SK-N-SH treated with all-trans-retinoic acid at 6 μM for 48 hours (cell line): ENCODE measurements at regions not wholly inside any gene's neighbourhood (a gene's known extent, or its start where the extent isn't known, plus 50 kb on each side); places are given as distances from the start of the nearest gene placed in this dataset.

Experiments
- ATAC-seq: fragments of 200-7000 bp; cut with Tn5 transposase; 3 replicates; pipeline ENCODE4 v1.9.1; 2020; ENCODE audit warnings: mild to moderate bottlenecking, moderate library complexity
- ARNTL ChIP-seq: fragments of 450-650 bp; formaldehyde crosslinking; IDR thresholded peaks from 2 replicates; pipeline ENCODE4 v1.5.0; 2020; ENCODE audit warnings: low read depth, mild to moderate bottlenecking, moderate library complexity, borderline replicate concordance
- BACH2 ChIP-seq: fragments of 250-450 bp; sonication (Bioruptor Pico); IDR thresholded peaks from 2 replicates; pipeline ENCODE4 v1.9.0; 2021; ENCODE audit warnings: mild to moderate bottlenecking, borderline replicate concordance
- CSDC2 ChIP-seq: fragments of 250-450 bp; sonication (Bioruptor Pico); IDR thresholded peaks from 2 replicates; pipeline ENCODE4 v1.5.0; 2020; ENCODE audit warnings: mild to moderate bottlenecking, moderate library complexity
- ESRRG ChIP-seq: fragments of 250-450 bp; sonication (Bioruptor Pico); IDR thresholded peaks from 2 replicates; pipeline ENCODE4 v1.6.1; 2021; ENCODE audit warnings: mild to moderate bottlenecking
- GLIS3 ChIP-seq: fragments of 250-450 bp; sonication (Bioruptor Pico); IDR thresholded peaks from 2 replicates; pipeline ENCODE4 v1.5.0; 2020; ENCODE audit warnings: mild to moderate bottlenecking, moderate library complexity
- ISL1 ChIP-seq: fragments of 250-450 bp; sonication (Bioruptor Pico); IDR thresholded peaks from 2 replicates; pipeline ENCODE4 v2.1.2; 2022; ENCODE audit warnings: mild to moderate bottlenecking, moderate library complexity
- OSR1 ChIP-seq: fragments of 250-450 bp; sonication (Bioruptor Pico); IDR thresholded peaks from 2 replicates; pipeline ENCODE4 v1.8.0; 2022; ENCODE audit warnings: moderate library complexity, mild to moderate bottlenecking, inconsistent platforms
- PPARA ChIP-seq: fragments of 250-450 bp; sonication (Bioruptor Pico); IDR thresholded peaks from 2 replicates; pipeline ENCODE4 v1.5.0; 2020; ENCODE audit warnings: mild to moderate bottlenecking, borderline replicate concordance
- RARB ChIP-seq: fragments of 250-450 bp; sonication (Bioruptor Pico); IDR thresholded peaks from 2 replicates; pipeline ENCODE4 v1.8.0; 2021; ENCODE audit warnings: mild to moderate bottlenecking, moderate library complexity
- SNAI2 ChIP-seq: fragments of 250-450 bp; sonication (Bioruptor Pico); IDR thresholded peaks from 2 replicates; pipeline ENCODE4 v1.5.0; 2020; ENCODE audit warnings: mild to moderate bottlenecking, moderate library complexity
- TOX ChIP-seq: fragments of 250-450 bp; sonication (Bioruptor Pico); IDR thresholded peaks from 2 replicates; pipeline ENCODE4 v1.8.0; 2021; ENCODE audit warnings: mild to moderate bottlenecking, moderate library complexity, borderline replicate concordance
- ZC3H10 ChIP-seq: fragments of 250-450 bp; sonication (Bioruptor Pico); IDR thresholded peaks from 2 replicates; pipeline ENCODE4 v1.5.1; 2021; ENCODE audit warnings: mild to moderate bottlenecking, moderate library complexity
- ZFP30 ChIP-seq: fragments of 450-650 bp; formaldehyde crosslinking; IDR thresholded peaks from 2 replicates; pipeline ENCODE4 v1.5.0; 2022; ENCODE audit warnings: mild to moderate bottlenecking, moderate library complexity
- ZNF70 ChIP-seq: fragments of 450-650 bp; formaldehyde crosslinking; IDR thresholded peaks from 2 replicates; pipeline ENCODE4 v1.5.0; 2020; ENCODE audit warnings: mild to moderate bottlenecking, moderate library complexity
- ZNF8 ChIP-seq: fragments of 450-650 bp; formaldehyde crosslinking; IDR thresholded peaks from 2 replicates; pipeline ENCODE4 v1.5.0; 2020; ENCODE audit warnings: mild to moderate bottlenecking, moderate library complexity
- TF ChIP-seq, protein P1 (sequence below): fragments of 250-450 bp; sonication (Bioruptor Pico); IDR thresholded peaks from 2 replicates; pipeline ENCODE4 v1.5.1; 2020; ENCODE audit warnings: low read depth, mild to moderate bottlenecking, moderate library complexity
- TF ChIP-seq, protein P2 (sequence below): fragments of 250-450 bp; sonication (Bioruptor Pico); IDR thresholded peaks from 2 replicates; pipeline ENCODE4 v1.8.0; 2020; ENCODE audit warnings: mild to moderate bottlenecking, moderate library complexity, borderline replicate concordance
- TF ChIP-seq, protein P3 (sequence below): fragments of 250-450 bp; sonication (Bioruptor Pico); IDR thresholded peaks from 2 replicates; pipeline ENCODE4 v1.5.0; 2020; ENCODE audit warnings: mild to moderate bottlenecking, moderate library complexity
- TF ChIP-seq, protein P4 (sequence below): fragments of 250-450 bp; sonication (Bioruptor Pico); IDR thresholded peaks from 2 replicates; pipeline ENCODE4 v1.8.0; 2021; ENCODE audit warnings: low read depth, mild to moderate bottlenecking, moderate library complexity, borderline replicate concordance
- TF ChIP-seq, protein P5 (sequence below): fragments of 250-450 bp; sonication (Bioruptor Pico); IDR thresholded peaks from 2 replicates; pipeline ENCODE4 v1.5.1; 2021; ENCODE audit warnings: mild to moderate bottlenecking, moderate library complexity

DNA sequence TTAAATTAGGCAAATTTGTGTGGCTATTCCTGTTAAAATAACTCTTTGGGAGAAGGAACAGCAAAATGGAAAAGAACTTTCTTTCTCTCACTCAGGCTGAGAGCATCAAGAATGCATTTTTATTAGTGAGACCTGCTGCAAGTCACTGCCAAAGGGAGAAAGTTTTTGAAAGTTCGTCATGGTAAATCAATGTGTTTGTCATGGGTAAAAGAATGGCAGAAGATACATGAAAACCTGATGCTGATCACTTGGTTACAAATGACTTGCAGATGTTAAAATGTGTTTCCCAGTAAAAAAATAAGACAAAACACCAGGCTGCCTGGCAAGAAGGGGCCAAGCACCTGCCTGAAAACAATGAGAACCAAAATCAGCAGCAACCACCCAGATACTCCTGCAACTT lies 484.7 kb upstream of the NRP1 start:
- TF ChIP-seq, protein P1, sequence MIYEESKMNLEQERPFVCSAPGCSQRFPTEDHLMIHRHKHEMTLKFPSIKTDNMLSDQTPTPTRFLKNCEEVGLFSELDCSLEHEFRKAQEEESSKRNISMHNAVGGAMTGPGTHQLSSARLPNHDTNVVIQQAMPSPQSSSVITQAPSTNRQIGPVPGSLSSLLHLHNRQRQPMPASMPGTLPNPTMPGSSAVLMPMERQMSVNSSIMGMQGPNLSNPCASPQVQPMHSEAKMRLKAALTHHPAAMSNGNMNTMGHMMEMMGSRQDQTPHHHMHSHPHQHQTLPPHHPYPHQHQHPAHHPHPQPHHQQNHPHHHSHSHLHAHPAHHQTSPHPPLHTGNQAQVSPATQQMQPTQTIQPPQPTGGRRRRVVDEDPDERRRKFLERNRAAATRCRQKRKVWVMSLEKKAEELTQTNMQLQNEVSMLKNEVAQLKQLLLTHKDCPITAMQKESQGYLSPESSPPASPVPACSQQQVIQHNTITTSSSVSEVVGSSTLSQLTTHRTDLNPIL = no peak
- TF ChIP-seq, protein P2, sequence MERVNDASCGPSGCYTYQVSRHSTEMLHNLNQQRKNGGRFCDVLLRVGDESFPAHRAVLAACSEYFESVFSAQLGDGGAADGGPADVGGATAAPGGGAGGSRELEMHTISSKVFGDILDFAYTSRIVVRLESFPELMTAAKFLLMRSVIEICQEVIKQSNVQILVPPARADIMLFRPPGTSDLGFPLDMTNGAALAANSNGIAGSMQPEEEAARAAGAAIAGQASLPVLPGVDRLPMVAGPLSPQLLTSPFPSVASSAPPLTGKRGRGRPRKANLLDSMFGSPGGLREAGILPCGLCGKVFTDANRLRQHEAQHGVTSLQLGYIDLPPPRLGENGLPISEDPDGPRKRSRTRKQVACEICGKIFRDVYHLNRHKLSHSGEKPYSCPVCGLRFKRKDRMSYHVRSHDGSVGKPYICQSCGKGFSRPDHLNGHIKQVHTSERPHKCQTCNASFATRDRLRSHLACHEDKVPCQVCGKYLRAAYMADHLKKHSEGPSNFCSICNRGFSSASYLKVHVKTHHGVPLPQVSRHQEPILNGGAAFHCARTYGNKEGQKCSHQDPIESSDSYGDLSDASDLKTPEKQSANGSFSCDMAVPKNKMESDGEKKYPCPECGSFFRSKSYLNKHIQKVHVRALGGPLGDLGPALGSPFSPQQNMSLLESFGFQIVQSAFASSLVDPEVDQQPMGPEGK (CRISPR knock-in tag) = no peak
- TF ChIP-seq ESRRG (no peak), GLIS3 (no peak), ZFP30 (CRISPR knock-in tag) (no peak), ARNTL (CRISPR knock-in tag) (no peak), ZNF70 (CRISPR knock-in tag) (no peak), ZNF8 (CRISPR knock-in tag) (no peak), TOX (CRISPR knock-in tag) (no peak), SNAI2 (no peak), OSR1 (CRISPR knock-in tag) (no peak), BACH2 (CRISPR knock-in tag) (no peak), ISL1 (CRISPR knock-in tag) (no peak), ZC3H10 (CRISPR knock-in tag) (no peak), CSDC2 (no peak), PPARA (no peak)
- TF ChIP-seq, protein P3, sequence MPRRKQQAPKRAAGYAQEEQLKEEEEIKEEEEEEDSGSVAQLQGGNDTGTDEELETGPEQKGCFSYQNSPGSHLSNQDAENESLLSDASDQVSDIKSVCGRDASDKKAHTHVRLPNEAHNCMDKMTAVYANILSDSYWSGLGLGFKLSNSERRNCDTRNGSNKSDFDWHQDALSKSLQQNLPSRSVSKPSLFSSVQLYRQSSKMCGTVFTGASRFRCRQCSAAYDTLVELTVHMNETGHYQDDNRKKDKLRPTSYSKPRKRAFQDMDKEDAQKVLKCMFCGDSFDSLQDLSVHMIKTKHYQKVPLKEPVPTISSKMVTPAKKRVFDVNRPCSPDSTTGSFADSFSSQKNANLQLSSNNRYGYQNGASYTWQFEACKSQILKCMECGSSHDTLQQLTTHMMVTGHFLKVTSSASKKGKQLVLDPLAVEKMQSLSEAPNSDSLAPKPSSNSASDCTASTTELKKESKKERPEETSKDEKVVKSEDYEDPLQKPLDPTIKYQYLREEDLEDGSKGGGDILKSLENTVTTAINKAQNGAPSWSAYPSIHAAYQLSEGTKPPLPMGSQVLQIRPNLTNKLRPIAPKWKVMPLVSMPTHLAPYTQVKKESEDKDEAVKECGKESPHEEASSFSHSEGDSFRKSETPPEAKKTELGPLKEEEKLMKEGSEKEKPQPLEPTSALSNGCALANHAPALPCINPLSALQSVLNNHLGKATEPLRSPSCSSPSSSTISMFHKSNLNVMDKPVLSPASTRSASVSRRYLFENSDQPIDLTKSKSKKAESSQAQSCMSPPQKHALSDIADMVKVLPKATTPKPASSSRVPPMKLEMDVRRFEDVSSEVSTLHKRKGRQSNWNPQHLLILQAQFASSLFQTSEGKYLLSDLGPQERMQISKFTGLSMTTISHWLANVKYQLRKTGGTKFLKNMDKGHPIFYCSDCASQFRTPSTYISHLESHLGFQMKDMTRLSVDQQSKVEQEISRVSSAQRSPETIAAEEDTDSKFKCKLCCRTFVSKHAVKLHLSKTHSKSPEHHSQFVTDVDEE (CRISPR knock-in tag) = no peak
- TF ChIP-seq, protein P4, sequence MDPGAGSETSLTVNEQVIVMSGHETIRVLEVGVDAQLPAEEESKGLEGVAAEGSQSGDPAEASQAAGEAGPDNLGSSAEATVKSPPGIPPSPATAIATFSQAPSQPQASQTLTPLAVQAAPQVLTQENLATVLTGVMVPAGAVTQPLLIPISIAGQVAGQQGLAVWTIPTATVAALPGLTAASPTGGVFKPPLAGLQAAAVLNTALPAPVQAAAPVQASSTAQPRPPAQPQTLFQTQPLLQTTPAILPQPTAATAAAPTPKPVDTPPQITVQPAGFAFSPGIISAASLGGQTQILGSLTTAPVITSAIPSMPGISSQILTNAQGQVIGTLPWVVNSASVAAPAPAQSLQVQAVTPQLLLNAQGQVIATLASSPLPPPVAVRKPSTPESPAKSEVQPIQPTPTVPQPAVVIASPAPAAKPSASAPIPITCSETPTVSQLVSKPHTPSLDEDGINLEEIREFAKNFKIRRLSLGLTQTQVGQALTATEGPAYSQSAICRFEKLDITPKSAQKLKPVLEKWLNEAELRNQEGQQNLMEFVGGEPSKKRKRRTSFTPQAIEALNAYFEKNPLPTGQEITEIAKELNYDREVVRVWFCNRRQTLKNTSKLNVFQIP (CRISPR knock-in tag) = no peak
- TF ChIP-seq, protein P5, sequence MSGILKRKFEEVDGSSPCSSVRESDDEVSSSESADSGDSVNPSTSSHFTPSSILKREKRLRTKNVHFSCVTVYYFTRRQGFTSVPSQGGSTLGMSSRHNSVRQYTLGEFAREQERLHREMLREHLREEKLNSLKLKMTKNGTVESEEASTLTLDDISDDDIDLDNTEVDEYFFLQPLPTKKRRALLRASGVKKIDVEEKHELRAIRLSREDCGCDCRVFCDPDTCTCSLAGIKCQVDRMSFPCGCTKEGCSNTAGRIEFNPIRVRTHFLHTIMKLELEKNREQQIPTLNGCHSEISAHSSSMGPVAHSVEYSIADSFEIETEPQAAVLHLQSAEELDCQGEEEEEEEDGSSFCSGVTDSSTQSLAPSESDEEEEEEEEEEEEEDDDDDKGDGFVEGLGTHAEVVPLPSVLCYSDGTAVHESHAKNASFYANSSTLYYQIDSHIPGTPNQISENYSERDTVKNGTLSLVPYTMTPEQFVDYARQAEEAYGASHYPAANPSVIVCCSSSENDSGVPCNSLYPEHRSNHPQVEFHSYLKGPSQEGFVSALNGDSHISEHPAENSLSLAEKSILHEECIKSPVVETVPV (CRISPR knock-in tag) = no peak
- no peak for ATAC-seq

DNA sequence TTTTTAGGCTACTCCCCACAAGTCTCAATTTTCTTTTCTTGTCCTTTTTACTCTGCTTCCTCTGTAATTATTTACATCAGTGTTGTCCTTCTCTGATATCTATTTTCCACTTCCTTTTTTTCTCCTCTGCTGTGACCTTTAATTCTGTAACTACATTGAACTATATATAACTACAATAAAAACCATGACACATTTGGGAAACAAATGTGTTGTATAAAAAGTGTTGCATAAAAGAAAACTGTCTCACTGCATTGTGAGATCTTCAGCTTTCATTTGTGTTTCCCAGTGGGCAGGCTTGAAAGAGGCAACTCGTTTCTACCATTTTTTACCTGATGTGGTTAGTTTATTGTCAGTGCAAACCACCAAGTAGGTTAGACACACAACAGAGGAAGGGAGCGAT lies 483.9 kb upstream of the NRP1 start:
- TF ChIP-seq, protein P2 (CRISPR knock-in tag) = no peak
- TF ChIP-seq, protein P4 (CRISPR knock-in tag) = no peak
- TF ChIP-seq CSDC2 (no peak), BACH2 (CRISPR knock-in tag) (no peak), RARB (CRISPR knock-in tag) (no peak)
- ATAC-seq = no peak
